ENCODE measurements at regions not wholly inside any gene's neighbourhood (a gene's known extent, or its start where the extent isn't known, plus 50 kb on each side); places are given as distances from the start of the nearest gene placed in this dataset.

DNA sequence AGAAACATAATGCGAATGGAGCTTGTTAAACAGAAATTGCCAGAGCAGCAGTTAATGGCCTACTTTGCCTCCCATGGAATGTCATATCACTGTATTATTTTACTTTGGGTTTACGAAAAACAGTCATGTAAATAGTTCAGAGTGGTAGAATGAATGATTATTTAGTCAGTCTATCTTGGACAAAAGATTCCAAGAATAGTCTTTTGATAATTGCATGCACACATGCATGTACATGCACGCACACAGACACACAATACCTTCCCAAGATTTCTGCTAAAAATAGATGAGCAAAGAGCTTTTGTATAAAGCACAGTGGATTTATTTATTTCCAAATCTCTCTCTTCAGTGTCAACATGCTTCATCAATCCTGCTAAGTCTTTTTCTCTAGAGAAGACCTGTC is 800.7 kb downstream of the DIPK2A start:
- Histone ChIP-seq H3K9me3 (ENCODE audit: low read length) (no peaks in the 10 kb centered on the region), H3K4me3 (ENCODE audit: low read length) (no peak overlapping the region), H3K4me1 (ENCODE audit: insufficient read depth, low read length) (no peaks in the 10 kb centered on the region), H3K36me3 (ENCODE audit: insufficient read depth, low read length) (no peaks in the 10 kb centered on the region), H3K27ac (ENCODE audit: low read depth, low read length) (no peak overlapping the region), H3K27me3 (ENCODE audit: insufficient read depth, low read length, poor library complexity, severe bottlenecking) (no peaks in the 10 kb centered on the region)
- no peak for DNase-seq
- Mint-ChIP-seq H3K4me1 (no peaks in the 10 kb centered on the region), H3K36me3 (no peaks in the 10 kb centered on the region), H3K4me3 (no peak overlapping the region), H3K9me3 (no peaks in the 10 kb centered on the region), H3K27me3 (no peaks in the 10 kb centered on the region), H3K27ac (no peak overlapping the region)
- POLR2A ChIA-PET: no interaction called here
- CTCF ChIA-PET: no interaction called here

DNA sequence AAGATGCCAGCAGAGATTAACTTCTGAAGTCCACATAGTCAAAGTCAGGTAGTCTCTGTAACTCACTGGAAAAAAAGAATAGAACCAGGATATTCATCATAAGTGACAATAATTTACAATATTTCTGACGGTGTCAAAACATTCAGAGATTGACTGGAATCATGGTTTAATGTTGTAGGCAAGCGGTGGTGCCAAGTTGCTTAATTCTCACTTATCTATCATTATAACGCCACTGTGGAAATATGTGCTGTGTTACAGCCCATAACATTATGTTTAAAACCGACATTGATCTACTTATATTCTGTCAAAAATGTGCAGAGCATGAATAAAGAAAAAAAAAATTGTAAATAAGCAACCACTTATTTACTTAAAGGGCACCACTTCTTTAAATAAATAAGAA is 801.7 kb downstream of the DIPK2A start:
- no peaks in the 10 kb centered on the region for H3K36me3 ChIP-seq (ENCODE audit: insufficient read depth, low read length)
- ChIA-PET CTCF (no interaction called here), POLR2A (no interaction called here)
- no peak overlapping the region for H3K27ac ChIP-seq (ENCODE audit: low read depth, low read length)
- Mint-ChIP-seq H3K4me1 (no peaks in the 10 kb centered on the region), H3K4me3 (no peak overlapping the region), H3K27me3 (no peaks in the 10 kb centered on the region), H3K9me3 (no peaks in the 10 kb centered on the region), H3K27ac (no peak overlapping the region), H3K36me3 (no peaks in the 10 kb centered on the region)
- DNase-seq: no peak
- no peaks in the 10 kb centered on the region for H3K9me3 ChIP-seq (ENCODE audit: low read length)
- no peaks in the 10 kb centered on the region for H3K27me3 ChIP-seq (ENCODE audit: insufficient read depth, low read length, poor library complexity, severe bottlenecking)
- H3K4me1 ChIP-seq (ENCODE audit: insufficient read depth, low read length): no peaks in the 10 kb centered on the region
- H3K4me3 ChIP-seq (ENCODE audit: low read length): no peak overlapping the region

DNA sequence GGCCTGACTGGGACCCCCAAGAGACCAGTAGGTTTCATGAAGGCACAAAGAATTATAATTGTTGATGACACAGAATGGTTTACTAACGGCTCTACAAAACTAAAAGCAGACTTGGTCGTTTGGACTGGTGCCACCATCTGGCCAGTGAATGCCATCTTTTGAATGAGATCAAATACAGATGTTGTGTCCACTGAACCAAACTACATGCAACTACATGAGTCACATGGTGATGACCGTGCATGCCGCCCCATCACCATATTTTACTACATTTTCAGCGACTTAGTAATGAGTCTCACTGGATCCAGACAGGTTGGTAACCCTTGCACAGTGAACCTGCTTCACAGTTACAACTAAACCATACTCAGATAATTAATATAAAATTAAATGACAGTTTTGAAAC is 803.3 kb downstream of the DIPK2A start:
- ChIA-PET CTCF (no interaction called here), POLR2A (no interaction called here)
- Histone ChIP-seq H3K4me3 (ENCODE audit: low read length) (no peak overlapping the region), H3K36me3 (ENCODE audit: insufficient read depth, low read length) (no peaks in the 10 kb centered on the region), H3K9me3 (ENCODE audit: low read length) (no peaks in the 10 kb centered on the region), H3K27ac (ENCODE audit: low read depth, low read length) (no peak overlapping the region), H3K27me3 (ENCODE audit: insufficient read depth, low read length, poor library complexity, severe bottlenecking) (no peaks in the 10 kb centered on the region), H3K4me1 (ENCODE audit: insufficient read depth, low read length) (no peaks in the 10 kb centered on the region)
- DNase-seq: no peak
- Mint-ChIP-seq H3K27ac (no peak overlapping the region), H3K36me3 (no peaks in the 10 kb centered on the region), H3K4me1 (no peaks in the 10 kb centered on the region), H3K9me3 (no peaks in the 10 kb centered on the region), H3K4me3 (no peak overlapping the region), H3K27me3 (no peaks in the 10 kb centered on the region)

DNA sequence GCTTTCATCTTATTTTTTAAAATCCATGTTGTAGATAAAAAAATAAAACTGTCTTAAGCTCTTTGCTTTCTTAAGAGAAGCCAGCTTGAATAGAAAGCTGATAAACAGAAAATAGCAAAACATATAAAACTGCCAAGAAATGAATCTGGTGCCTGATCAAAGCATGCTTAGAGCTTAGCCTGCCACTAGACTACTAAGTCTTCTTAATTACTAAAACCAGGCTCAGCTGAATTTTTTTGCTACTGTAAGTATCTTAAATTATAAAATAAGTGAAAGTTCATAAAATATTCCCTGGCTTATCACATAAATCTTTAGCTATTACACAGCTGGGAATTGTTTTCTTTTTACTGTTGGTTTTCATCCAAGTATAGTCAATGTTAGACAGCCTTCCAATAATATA is 803.9 kb downstream of the DIPK2A start:
- POLR2A ChIA-PET: no interaction called here

DNA sequence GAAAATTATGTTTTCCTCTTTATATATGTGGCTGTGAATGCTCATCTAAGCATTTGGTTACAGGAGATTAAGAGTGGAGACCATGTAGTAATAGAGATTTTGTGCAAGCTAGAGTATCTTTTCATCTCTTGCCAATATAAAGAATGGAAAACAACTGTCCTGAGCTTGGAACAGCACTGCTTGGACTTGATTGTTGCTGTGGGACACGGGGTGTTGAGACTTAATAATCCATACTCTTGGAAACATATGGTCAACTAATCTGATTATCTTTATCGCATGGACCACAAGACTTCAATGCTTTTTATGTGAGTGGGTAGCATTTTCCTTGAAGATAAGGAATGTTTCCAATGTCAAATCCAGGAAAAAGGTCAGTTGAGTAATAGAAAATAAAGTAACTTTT is 806.3 kb downstream of the DIPK2A start:
- no peak for DNase-seq
- Histone ChIP-seq H3K27me3 (ENCODE audit: insufficient read depth, low read length, poor library complexity, severe bottlenecking) (no peaks in the 10 kb centered on the region), H3K4me1 (ENCODE audit: insufficient read depth, low read length) (no peaks in the 10 kb centered on the region), H3K27ac (ENCODE audit: low read depth, low read length) (no peak overlapping the region), H3K4me3 (ENCODE audit: low read length) (no peak overlapping the region), H3K9me3 (ENCODE audit: low read length) (no peaks in the 10 kb centered on the region), H3K36me3 (ENCODE audit: insufficient read depth, low read length) (no peaks in the 10 kb centered on the region)
- Mint-ChIP-seq H3K9me3 (no peaks in the 10 kb centered on the region), H3K4me3 (no peak overlapping the region), H3K27ac (no peak overlapping the region), H3K36me3 (no peaks in the 10 kb centered on the region), H3K4me1 (no peaks in the 10 kb centered on the region), H3K27me3 (no peaks in the 10 kb centered on the region)
- ChIA-PET CTCF (no interaction called here), POLR2A (no interaction called here)

More for the DNA sequence above, 803.9 kb downstream of the DIPK2A start:
- Mint-ChIP-seq H3K36me3 (no peaks in the 10 kb centered on the region), H3K4me1 (no peaks in the 10 kb centered on the region), H3K27ac (no peak overlapping the region), H3K4me3 (no peak overlapping the region), H3K9me3 (no peaks in the 10 kb centered on the region), H3K27me3 (no peaks in the 10 kb centered on the region)
- Histone ChIP-seq H3K27me3 (ENCODE audit: insufficient read depth, low read length, poor library complexity, severe bottlenecking) (no peaks in the 10 kb centered on the region), H3K9me3 (ENCODE audit: low read length) (no peaks in the 10 kb centered on the region), H3K27ac (ENCODE audit: low read depth, low read length) (no peak overlapping the region), H3K36me3 (ENCODE audit: insufficient read depth, low read length) (no peaks in the 10 kb centered on the region), H3K4me3 (ENCODE audit: low read length) (no peak overlapping the region), H3K4me1 (ENCODE audit: insufficient read depth, low read length) (no peaks in the 10 kb centered on the region)
- no peak for DNase-seq
- CTCF ChIA-PET: no interaction called here

DNA sequence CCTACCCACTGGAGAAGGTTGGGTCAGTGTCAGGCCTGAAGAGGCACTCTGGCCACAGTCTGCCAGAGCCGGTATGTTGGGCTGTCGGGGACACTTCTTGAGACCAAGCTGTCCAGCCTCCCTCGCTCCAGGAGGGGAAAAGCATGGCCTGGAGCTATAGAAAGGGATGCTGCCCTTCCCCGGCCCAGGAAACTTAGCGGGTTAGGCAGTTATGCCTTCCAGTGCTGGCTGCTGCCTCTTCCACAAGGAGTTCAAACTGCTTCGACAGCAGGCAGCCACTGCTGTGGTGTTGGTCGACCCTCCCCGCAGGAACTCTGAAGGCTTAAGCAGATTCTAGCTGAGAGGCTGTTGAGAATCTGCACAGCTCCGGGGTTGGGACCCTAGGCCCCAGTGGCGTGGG is 819.4 kb downstream of the DIPK2A start:
- CTCF ChIA-PET: no interaction called here
- no peaks in the 10 kb centered on the region for H3K36me3 ChIP-seq (ENCODE audit: insufficient read depth, low read length)
- Mint-ChIP-seq H3K36me3 (no peaks in the 10 kb centered on the region), H3K4me3 (no peak overlapping the region), H3K9me3 (peaks cover 0 to 3% (median 0%) of the 10 kb centered on the region in 5 donors), H3K27me3 (no peaks in the 10 kb centered on the region), H3K27ac (no peak overlapping the region), H3K4me1 (no peaks in the 10 kb centered on the region)
- H3K27me3 ChIP-seq (ENCODE audit: insufficient read depth, low read length, poor library complexity, severe bottlenecking): no peaks in the 10 kb centered on the region
- no peaks in the 10 kb centered on the region for H3K4me1 ChIP-seq (ENCODE audit: insufficient read depth, low read length)
- POLR2A ChIA-PET: no interaction called here
- H3K9me3 ChIP-seq (ENCODE audit: low read length): no peaks in the 10 kb centered on the region
- H3K4me3 ChIP-seq (ENCODE audit: low read length): no peak overlapping the region
- H3K27ac ChIP-seq (ENCODE audit: low read depth, low read length): no peak overlapping the region
- no peak for DNase-seq

DNA sequence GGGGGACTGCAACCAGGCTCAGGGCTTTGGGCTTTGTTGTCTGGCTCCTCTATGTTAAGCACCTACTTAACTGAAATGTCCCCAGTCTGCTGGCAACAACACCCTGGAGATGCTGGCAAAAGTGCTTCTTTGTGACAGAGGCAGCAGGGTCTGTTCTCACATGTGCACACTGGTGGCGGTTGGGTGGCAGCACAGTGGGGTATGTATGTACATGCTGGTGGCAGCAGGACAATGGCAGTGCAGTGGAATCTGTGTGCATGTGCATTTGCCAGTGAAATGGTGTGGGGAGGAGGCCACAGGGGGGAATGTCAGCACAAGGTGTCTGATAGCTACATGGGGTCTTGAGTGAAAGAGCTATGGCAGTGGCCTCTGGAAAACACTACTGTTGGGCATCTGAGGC is 830.3 kb downstream of the DIPK2A start:
- no peaks in the 10 kb centered on the region for H3K9me3 ChIP-seq (ENCODE audit: low read length)
- Mint-ChIP-seq H3K36me3 (no peaks in the 10 kb centered on the region), H3K4me3 (no peak overlapping the region), H3K27me3 (no peaks in the 10 kb centered on the region), H3K27ac (no peak overlapping the region), H3K9me3 (peaks cover 0 to 5% (median 0%) of the 10 kb centered on the region in 5 donors), H3K4me1 (no peaks in the 10 kb centered on the region)
- no peak overlapping the region for H3K4me3 ChIP-seq (ENCODE audit: low read length)
- ChIA-PET CTCF (no interaction called here), POLR2A (no interaction called here)
- no peak for DNase-seq
- no peaks in the 10 kb centered on the region for H3K27me3 ChIP-seq (ENCODE audit: insufficient read depth, low read length, poor library complexity, severe bottlenecking)
- H3K27ac ChIP-seq (ENCODE audit: low read depth, low read length): no peak overlapping the region
- no peaks in the 10 kb centered on the region for H3K36me3 ChIP-seq (ENCODE audit: insufficient read depth, low read length)
- no peaks in the 10 kb centered on the region for H3K4me1 ChIP-seq (ENCODE audit: insufficient read depth, low read length)

DNA sequence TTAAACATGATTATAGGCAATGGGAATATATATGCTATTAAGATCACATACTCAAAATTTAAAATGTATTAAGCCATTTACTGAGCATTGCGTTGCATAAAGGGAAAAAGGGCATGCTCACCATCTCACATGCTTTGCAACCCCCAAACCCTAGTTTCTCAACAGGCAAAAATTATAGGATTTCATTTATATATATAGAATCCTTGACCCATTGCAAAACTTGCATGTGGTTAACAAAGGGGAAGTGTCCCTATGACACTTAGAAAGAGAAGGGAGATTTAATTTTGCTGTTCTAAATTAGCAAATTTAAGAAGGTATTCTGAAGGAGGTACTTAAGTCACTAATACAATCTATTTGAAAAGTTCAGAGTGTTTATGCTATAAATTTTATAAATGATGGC is 837.8 kb downstream of the DIPK2A start:
- no peaks in the 10 kb centered on the region for H3K36me3 Mint-ChIP-seq
- H3K9me3 ChIP-seq (ENCODE audit: low read length): no peaks in the 10 kb centered on the region
- H3K27ac Mint-ChIP-seq: no peak overlapping the region
- H3K36me3 ChIP-seq (ENCODE audit: insufficient read depth, low read length): no peaks in the 10 kb centered on the region
- ChIA-PET POLR2A (no interaction called here), CTCF (no interaction called here)
- no peak overlapping the region for H3K4me3 Mint-ChIP-seq
- peaks cover 0 to 6% (median 2%) of the 10 kb centered on the region in 5 donors for H3K9me3 Mint-ChIP-seq
- DNase-seq: no peak
- H3K27me3 Mint-ChIP-seq: no peaks in the 10 kb centered on the region
- no peaks in the 10 kb centered on the region for H3K4me1 ChIP-seq (ENCODE audit: insufficient read depth, low read length)
- no peak overlapping the region for H3K27ac ChIP-seq (ENCODE audit: low read depth, low read length)
- H3K4me1 Mint-ChIP-seq: no peaks in the 10 kb centered on the region
- no peaks in the 10 kb centered on the region for H3K27me3 ChIP-seq (ENCODE audit: insufficient read depth, low read length, poor library complexity, severe bottlenecking)
- no peak overlapping the region for H3K4me3 ChIP-seq (ENCODE audit: low read length)

DNA sequence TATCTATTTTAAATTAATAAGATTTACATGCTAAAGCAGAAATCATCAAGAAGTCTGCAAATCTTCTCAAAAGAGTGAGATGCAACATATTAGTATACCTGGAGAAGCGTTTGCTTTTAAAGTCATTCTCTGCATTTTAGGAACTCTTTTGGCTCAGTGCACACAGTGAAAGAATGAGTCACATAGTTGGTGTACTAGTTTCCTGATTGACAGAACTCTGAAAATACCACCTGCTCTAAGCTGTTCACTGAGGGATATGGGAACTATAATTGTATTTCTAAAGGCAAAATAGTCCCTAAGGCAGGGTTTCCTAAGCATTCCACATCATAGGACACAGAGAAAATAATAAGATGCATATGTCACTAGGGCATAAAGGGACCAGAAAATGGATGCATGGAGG is 838.5 kb downstream of the DIPK2A start:
- Mint-ChIP-seq H3K4me1 (no peaks in the 10 kb centered on the region), H3K27me3 (no peaks in the 10 kb centered on the region), H3K36me3 (no peaks in the 10 kb centered on the region), H3K9me3 (peaks cover 0 to 6% (median 2%) of the 10 kb centered on the region in 5 donors), H3K27ac (no peak overlapping the region), H3K4me3 (no peak overlapping the region)
- no peaks in the 10 kb centered on the region for H3K9me3 ChIP-seq (ENCODE audit: low read length)
- no peaks in the 10 kb centered on the region for H3K4me1 ChIP-seq (ENCODE audit: insufficient read depth, low read length)
- POLR2A ChIA-PET: no interaction called here
- no peak overlapping the region for H3K27ac ChIP-seq (ENCODE audit: low read depth, low read length)
- no peak overlapping the region for H3K4me3 ChIP-seq (ENCODE audit: low read length)
- H3K27me3 ChIP-seq (ENCODE audit: insufficient read depth, low read length, poor library complexity, severe bottlenecking): no peaks in the 10 kb centered on the region
- CTCF ChIA-PET: no interaction called here
- DNase-seq: no peak
- no peaks in the 10 kb centered on the region for H3K36me3 ChIP-seq (ENCODE audit: insufficient read depth, low read length)

Measured in CD8-positive, alpha-beta memory T cell (primary cell).